Endothelial cell of umbilical vein (primary cell): ENCODE measurements at regions not wholly inside any gene's neighbourhood (a gene's known extent, or its start where the extent isn't known, plus 50 kb on each side); places are given as distances from the start of the nearest gene placed in this dataset.

Experiments used
- BruUV-seq: library from RNA; stranded (reverse); fragments of 400-500 nt; replicated peaks from 2 replicates; lab custom pipeline; 2021; lab: Mats Ljungman, UMichigan
- CTCF ChIA-PET: fragments of 300-600, 350-600 bp; sonication (Branson Sonifier 250); formaldehyde crosslinking; loops from one replicate; lab custom pipeline; 2021; ENCODE audit warnings: antibody characterized with exemption, inconsistent platforms; lab: Charles Lee
- POLR2A ChIA-PET: fragments of 300-600, 350-600 bp; sonication (Branson Sonifier 250); formaldehyde crosslinking; loops from one replicate; lab custom pipeline; 2021; ENCODE audit warnings: antibody characterized with exemption, inconsistent platforms; lab: Charles Lee
- DNase-seq: peaks from one replicate; pipeline ENCODE4 v3.0.0-alpha.2; 2011; ENCODE audit warnings: low read depth, low spot score
- FAIRE-seq: peaks from 2 replicates; lab custom pipeline; 2011; peaks lifted over from hg19 to GRCh38; lab: Jason Lieb, UNC
- H2AFZ ChIP-seq: 2 replicates; pipeline ENCODE4 v1.6.0; 2012; ENCODE audit warnings: low read depth, low read length, control low read depth, inconsistent platforms
- H3K27ac ChIP-seq: 2 replicates; pipeline ENCODE4 v1.5.1; 2011; ENCODE audit warnings: low read depth, mild to moderate bottlenecking, control low read depth, low read length, moderate library complexity; ENCODE audit not compliant: insufficient read depth
- H3K27me3 ChIP-seq, 2 experiments: 2 replicates each; pipeline versions ENCODE4 v1.6.0 to v1.6.1; 2011; ENCODE audit warnings: low read length in 2 of 2, mixed read lengths in 1 of 2; ENCODE audit not compliant: control insufficient read depth in 2 of 2, insufficient read depth in 2 of 2
- H3K36me3 ChIP-seq, 2 experiments: 2 replicates in 1 of 2; 3 replicates in 1 of 2; pipeline ENCODE4 v1.5.1; 2011; ENCODE audit warnings: low read length in 2 of 2, mild to moderate bottlenecking in 1 of 2, moderate library complexity in 1 of 2; ENCODE audit not compliant: control insufficient read depth in 2 of 2, insufficient read depth in 2 of 2; ENCODE audit errors: extremely low read depth in 1 of 2
- H3K4me1 ChIP-seq: 3 replicates; pipeline ENCODE4 v1.5.1; 2011; ENCODE audit warnings: mild to moderate bottlenecking, low read length; ENCODE audit not compliant: control insufficient read depth, insufficient read depth; ENCODE audit errors: extremely low read depth
- H3K4me2 ChIP-seq: 2 replicates; pipeline ENCODE4 v1.6.1; 2011; ENCODE audit warnings: low read length, control low read depth, mixed read lengths; ENCODE audit not compliant: insufficient read depth
- H3K4me3 ChIP-seq, 3 experiments: fragments of 200-600 bp in 1 of 3; sonication (generic), shearing (Covaris generic) in 1 of 3; replicated peaks in 1 of 3; 2 replicates each; pipeline ENCODE4 v1.5.1; 2011 to 2016; ENCODE audit warnings: control low read depth in 3 of 3, low read length in 3 of 3, mild to moderate bottlenecking in 2 of 3, inconsistent platforms in 1 of 3, low read depth in 1 of 3, moderate library complexity in 1 of 3; ENCODE audit not compliant: insufficient read depth in 1 of 3
- H3K79me2 ChIP-seq: 2 replicates; pipeline ENCODE4 v1.6.0; 2012; ENCODE audit warnings: low read length, inconsistent platforms; ENCODE audit not compliant: control insufficient read depth, insufficient read depth
- H3K9ac ChIP-seq: replicated peaks from 2 replicates; pipeline ENCODE3; 2011; ENCODE audit warnings: low read length, control low read depth; ENCODE audit not compliant: insufficient read depth; ENCODE audit errors: extremely low read depth
- H3K9me1 ChIP-seq: replicated peaks from 3 replicates; pipeline ENCODE4 v1.6.0; 2011; ENCODE audit warnings: mild to moderate bottlenecking, low read length; ENCODE audit not compliant: control insufficient read depth, insufficient read depth; ENCODE audit errors: extremely low read depth
- H3K9me3 ChIP-seq: replicated peaks from 2 replicates; pipeline ENCODE4 v1.5.1; 2012; ENCODE audit warnings: low read length, inconsistent platforms; ENCODE audit not compliant: control insufficient read depth, insufficient read depth
- H4K20me1 ChIP-seq: replicated peaks from 2 replicates; pipeline ENCODE3; 2011; ENCODE audit warnings: mild to moderate bottlenecking, low read length; ENCODE audit not compliant: control insufficient read depth, insufficient read depth; ENCODE audit errors: extremely low read depth
- CTCF ChIP-seq, 2 donors: IDR thresholded peaks; 1 replicate in 1 of 2; 2 replicates in 1 of 2; pipeline ENCODE4 v1.5.1; 2011; ENCODE audit warnings: low read length in 2 of 2, mild to moderate bottlenecking in 2 of 2, moderate library complexity in 2 of 2, control low read depth in 1 of 2, inconsistent platforms in 1 of 2, low read depth in 1 of 2; ENCODE audit not compliant: insufficient read depth in 1 of 2; ENCODE audit errors: extremely low read depth in 1 of 2
- EZH2 ChIP-seq: IDR thresholded peaks from 2 replicates; pipeline ENCODE4 v1.6.1; 2012; ENCODE audit warnings: borderline replicate concordance, low read depth, mild to moderate bottlenecking, moderate library complexity, low read length, inconsistent platforms; ENCODE audit not compliant: severe bottlenecking
- FOS ChIP-seq: IDR thresholded peaks from 2 replicates; pipeline ENCODE4 v1.6.1; 2011; ENCODE audit warnings: mild to moderate bottlenecking, low read length, moderate library complexity, borderline replicate concordance; ENCODE audit not compliant: insufficient read depth
- GATA2 ChIP-seq: IDR thresholded peaks from 2 replicates; pipeline ENCODE4 v1.7.0; 2011; ENCODE audit warnings: low read depth, mild to moderate bottlenecking, moderate library complexity, mixed read lengths, low read length; ENCODE audit not compliant: insufficient read length, insufficient read depth
- JUN ChIP-seq: IDR thresholded peaks from 2 replicates; pipeline ENCODE4 v1.6.1; 2011; ENCODE audit warnings: borderline replicate concordance, low read depth; ENCODE audit not compliant: insufficient read length, insufficient read depth
- MAX ChIP-seq: IDR thresholded peaks from 2 replicates; pipeline ENCODE4 v1.6.1; 2011; ENCODE audit not compliant: insufficient read depth, insufficient read length
- MYC ChIP-seq: IDR thresholded peaks from one replicate; pipeline ENCODE4 v1.6.1; 2011; ENCODE audit warnings: mild to moderate bottlenecking, low read depth, low read length
- POLR2A ChIP-seq: IDR thresholded peaks from 2 replicates; pipeline ENCODE4 v1.6.1; 2012; ENCODE audit warnings: low read depth, mild to moderate bottlenecking, control low read depth, low read length
- POLR2AphosphoS5 ChIP-seq: IDR thresholded peaks from 2 replicates; pipeline ENCODE4 v1.6.1; 2012; ENCODE audit warnings: low read depth, mild to moderate bottlenecking, control low read depth, low read length, moderate library complexity; ENCODE audit not compliant: insufficient read depth
- dilution Hi-C: fragments of 300-500 bp; cut with MboI; formaldehyde crosslinking; loops from one replicate; pipeline ENCODE4 v1.15.0; 2019; ENCODE audit warnings: low sequenced_read_pairs; ENCODE audit not compliant: extremely low pct_ligation_motif_present
- intact Hi-C: fragments of 100-400 bp; cut with micrococcal nuclease; formaldehyde crosslinking; loops from one replicate; pipeline ENCODE4 v1.10.0; 2022

- intact Hi-C loops: no loop called here
- H3K9me1 ChIP-seq: no peaks in the 10 kb centered on the region
- H3K79me2 ChIP-seq: no peaks in the 10 kb centered on the region
- no peaks in the 10 kb centered on the region for H3K9me3 ChIP-seq
- no peak overlapping the region for H2AFZ ChIP-seq
- FAIRE-seq (no peak), DNase-seq (no peak)
- H3K4me3 ChIP-seq: no peak overlapping the region
- no peaks in the 10 kb centered on the region for H4K20me1 ChIP-seq
- no peaks in the 10 kb centered on the region for H3K36me3 ChIP-seq
- no TSS peak for BruUV-seq
- no peak overlapping the region for H3K27ac ChIP-seq
- CTCF ChIA-PET: no interaction called here
- POLR2A ChIA-PET: no interaction called here
- TF ChIP-seq FOS (no peak), MAX (no peak), GATA2 (no peak), MYC (no peak), EZH2 (no peak), POLR2A (no peak), CTCF (IDR thresholded peaks at IDR 0.05; ENCODE audit: extremely low read depth in 1 of 2, insufficient read depth in 1 of 2, low read depth in 1 of 2, low read length in 2 of 2) (no peak), POLR2AphosphoS5 (no peak), JUN (no peak)
- H3K4me2 ChIP-seq: no peak overlapping the region
- no peak overlapping the region for H3K9ac ChIP-seq
- dilution Hi-C loops: no loop called here
- H3K27me3 ChIP-seq: no peaks in the 10 kb centered on the region
- no peaks in the 10 kb centered on the region for H3K4me1 ChIP-seq
These were observed 148.4 kb downstream of the COG6 start for GRCh38 chr13:39803851-39804250.
